Peyer's patch (tissue), 4 donors: ENCODE measurements at regions not wholly inside any gene's neighbourhood (a gene's known extent, or its start where the extent isn't known, plus 50 kb on each side); places are given as distances from the start of the nearest gene placed in this dataset.

ENCODE experiments used
- DNase-seq, 3 donors: peaks; one replicate each; pipeline ENCODE4 v3.0.0-alpha.2; 2017 to 2019
- H3K27ac ChIP-seq, 4 donors: fragments of 200-600 bp; sonication (generic); one replicate each; pipeline ENCODE4 v1.5.1; 2016 to 2019
- H3K27me3 ChIP-seq, 2 donors: fragments of 200-600 bp; sonication (generic); one replicate each; pipeline ENCODE4 v1.5.1; 2019
- H3K36me3 ChIP-seq, 3 donors: fragments of 200-600 bp; sonication (generic); one replicate each; pipeline ENCODE4 v1.5.1; 2016 to 2019
- H3K4me1 ChIP-seq, 4 donors: fragments of 200-600 bp; sonication (generic); one replicate each; pipeline ENCODE4 v1.5.1; 2016 to 2019
- H3K4me3 ChIP-seq, 4 donors: fragments of 200-600 bp; sonication (generic); 1 replicate in 3 of 4; 2 replicates in 1 of 4; pipeline ENCODE4 v1.5.1; 2016 to 2019; ENCODE audit warnings: mild to moderate bottlenecking in 1 of 4
- H3K9me3 ChIP-seq, 4 donors: fragments of 200-600 bp; sonication (generic); one replicate each; pipeline ENCODE4 v1.5.1; 2016 to 2019; ENCODE audit warnings: mild to moderate bottlenecking in 1 of 4
- POLR2A ChIP-seq, 2 donors: fragments of 450-650 bp; IDR thresholded peaks; one replicate each; pipeline ENCODE4 v1.5.1; 2017; ENCODE audit warnings: antibody characterized with exemption in 2 of 2, mild to moderate bottlenecking in 2 of 2, moderate library complexity in 2 of 2
- TF ChIP-seq, protein P1 (sequence below), 6 experiments: fragments of 450-650 bp in 4 of 6; fragments of 200-600 bp in 2 of 6; sonication (generic) in 1 of 6; IDR thresholded peaks; one replicate each; pipeline ENCODE4 v1.5.1; 2017 to 2019; ENCODE audit warnings: antibody characterized with exemption in 6 of 6, mild to moderate bottlenecking in 3 of 6, moderate library complexity in 1 of 6

GRCh38 chr5:125281667-125282066, 535.2 kb upstream of the ZNF608 start:
- no peak for TF ChIP-seq POLR2A (IDR thresholded peaks at IDR 0.05)
- TF ChIP-seq, protein P1, sequence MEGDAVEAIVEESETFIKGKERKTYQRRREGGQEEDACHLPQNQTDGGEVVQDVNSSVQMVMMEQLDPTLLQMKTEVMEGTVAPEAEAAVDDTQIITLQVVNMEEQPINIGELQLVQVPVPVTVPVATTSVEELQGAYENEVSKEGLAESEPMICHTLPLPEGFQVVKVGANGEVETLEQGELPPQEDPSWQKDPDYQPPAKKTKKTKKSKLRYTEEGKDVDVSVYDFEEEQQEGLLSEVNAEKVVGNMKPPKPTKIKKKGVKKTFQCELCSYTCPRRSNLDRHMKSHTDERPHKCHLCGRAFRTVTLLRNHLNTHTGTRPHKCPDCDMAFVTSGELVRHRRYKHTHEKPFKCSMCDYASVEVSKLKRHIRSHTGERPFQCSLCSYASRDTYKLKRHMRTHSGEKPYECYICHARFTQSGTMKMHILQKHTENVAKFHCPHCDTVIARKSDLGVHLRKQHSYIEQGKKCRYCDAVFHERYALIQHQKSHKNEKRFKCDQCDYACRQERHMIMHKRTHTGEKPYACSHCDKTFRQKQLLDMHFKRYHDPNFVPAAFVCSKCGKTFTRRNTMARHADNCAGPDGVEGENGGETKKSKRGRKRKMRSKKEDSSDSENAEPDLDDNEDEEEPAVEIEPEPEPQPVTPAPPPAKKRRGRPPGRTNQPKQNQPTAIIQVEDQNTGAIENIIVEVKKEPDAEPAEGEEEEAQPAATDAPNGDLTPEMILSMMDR (IDR thresholded peaks at IDR 0.05), result no peak
- no peak for DNase-seq
- Histone ChIP-seq H3K4me1 (no peaks in the 10 kb centered on the region), H3K27me3 (no peaks in the 10 kb centered on the region), H3K9me3 (no peaks in the 10 kb centered on the region), H3K4me3 (no peak overlapping the region), H3K27ac (no peak overlapping the region), H3K36me3 (no peaks in the 10 kb centered on the region)

DNA sequence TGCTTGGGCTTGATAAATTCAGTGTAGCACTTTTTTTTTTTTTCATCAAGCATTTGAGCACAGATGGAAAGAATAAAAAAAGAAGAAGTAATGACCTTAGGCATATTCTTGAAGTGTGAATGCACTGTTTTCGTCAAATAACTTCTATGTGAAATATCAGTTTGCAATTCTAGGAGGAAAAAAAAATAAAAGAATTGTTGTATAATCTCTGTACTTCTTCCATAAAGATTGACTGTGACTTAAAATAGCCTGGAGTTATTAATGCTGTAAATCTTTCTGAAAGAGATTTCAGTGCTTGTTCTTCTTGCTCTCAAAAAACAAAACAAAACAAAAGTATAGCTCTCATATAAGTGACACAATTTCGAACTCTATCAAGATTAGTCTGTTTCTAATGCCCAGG, 536.9 kb upstream of the ZNF608 start:
- no peaks in the 10 kb centered on the region for H3K27me3 ChIP-seq
- H3K4me3 ChIP-seq, result no peak overlapping the region
- no peaks in the 10 kb centered on the region for H3K9me3 ChIP-seq
- H3K27ac ChIP-seq, result no peak overlapping the region
- TF ChIP-seq, protein P1 (IDR thresholded peaks at IDR 0.05), result no peak
- no peaks in the 10 kb centered on the region for H3K4me1 ChIP-seq
- DNase-seq, result no peak
- no peaks in the 10 kb centered on the region for H3K36me3 ChIP-seq

DNA sequence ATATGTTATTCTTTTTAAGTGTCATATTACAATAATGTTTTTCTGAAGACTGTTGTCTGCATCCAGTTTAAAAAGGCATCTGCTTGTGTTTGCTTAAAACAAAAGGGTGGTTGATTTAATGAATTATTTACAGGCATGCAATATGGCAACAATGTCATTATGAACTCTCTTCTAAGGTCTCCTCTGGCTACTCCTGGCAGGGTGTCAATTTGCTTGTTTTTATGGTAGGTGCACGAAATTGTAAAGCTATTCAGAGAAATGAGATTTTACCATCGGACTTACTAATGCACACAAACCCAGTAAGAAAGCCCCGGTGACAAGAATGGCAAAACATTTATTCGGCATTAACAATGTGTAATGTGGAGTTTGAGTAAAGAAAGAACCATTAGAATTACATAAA, 539.8 kb upstream of the ZNF608 start:
- Histone ChIP-seq H3K9me3 (no peaks in the 10 kb centered on the region), H3K27me3 (no peaks in the 10 kb centered on the region), H3K4me3 (no peak overlapping the region), H3K4me1 (no peaks in the 10 kb centered on the region), H3K27ac (no peak overlapping the region), H3K36me3 (no peaks in the 10 kb centered on the region)
- DNase-seq, result no peak
- TF ChIP-seq, protein P1 (IDR thresholded peaks at IDR 0.05), result no peak
- TF ChIP-seq POLR2A (IDR thresholded peaks at IDR 0.05), result no peak

DNA sequence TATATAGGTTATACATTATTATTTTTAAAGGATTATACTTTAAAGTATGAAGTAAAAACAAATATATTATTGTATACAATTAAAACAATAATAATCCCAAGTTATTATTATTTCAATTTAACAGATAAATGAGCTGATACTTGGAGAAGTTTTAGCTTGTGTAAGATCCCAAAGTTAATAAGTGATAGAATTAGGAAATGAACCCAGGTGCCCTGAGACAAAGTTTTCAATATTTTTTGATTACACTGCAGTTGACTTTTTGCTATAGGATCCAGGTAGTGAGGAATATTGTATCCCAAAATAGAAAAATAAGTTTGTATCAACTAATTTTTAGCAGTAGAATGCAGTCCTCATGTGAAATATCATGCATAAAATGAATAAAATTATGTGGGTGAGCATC, 543.2 kb upstream of the ZNF608 start:
- TF ChIP-seq, protein P1 (IDR thresholded peaks at IDR 0.05), result no peak
- TF ChIP-seq POLR2A (IDR thresholded peaks at IDR 0.05), result no peak
- Histone ChIP-seq H3K27ac (no peak overlapping the region), H3K4me3 (no peak overlapping the region), H3K27me3 (no peaks in the 10 kb centered on the region), H3K4me1 (no peaks in the 10 kb centered on the region), H3K9me3 (no peaks in the 10 kb centered on the region), H3K36me3 (no peaks in the 10 kb centered on the region)
- DNase-seq, result no peak

- H3K9me3 ChIP-seq, result no peaks in the 10 kb centered on the region
- peaks cover 0 to 3% (median 0%) of the 10 kb centered on the region in 4 donors for H3K4me1 ChIP-seq
- TF ChIP-seq, protein P1 (IDR thresholded peaks at IDR 0.05), result no peak
- no peak for TF ChIP-seq POLR2A (IDR thresholded peaks at IDR 0.05)
- H3K4me3 ChIP-seq, result no peak overlapping the region
- no peak overlapping the region for H3K27ac ChIP-seq
- DNase-seq, result no peak
- H3K27me3 ChIP-seq, result no peaks in the 10 kb centered on the region
- no peaks in the 10 kb centered on the region for H3K36me3 ChIP-seq
Observed at GRCh38 chr5:125290935-125291334, 544.5 kb upstream of the ZNF608 start.

- no peak for DNase-seq
- Histone ChIP-seq H3K4me3 (no peak overlapping the region), H3K36me3 (no peaks in the 10 kb centered on the region), H3K27me3 (no peaks in the 10 kb centered on the region), H3K27ac (no peak overlapping the region), H3K9me3 (no peaks in the 10 kb centered on the region), H3K4me1 (peaks cover 0 to 3% (median 0%) of the 10 kb centered on the region in 4 donors)
- TF ChIP-seq, protein P1 (IDR thresholded peaks at IDR 0.05), result no peak
- no peak for TF ChIP-seq POLR2A (IDR thresholded peaks at IDR 0.05)
Observed at GRCh38 chr5:125291447-125291846, 545.0 kb upstream of the ZNF608 start.
